ENCODE measurements at regions not wholly inside any gene's neighbourhood (a gene's known extent, or its start where the extent isn't known, plus 50 kb on each side); places are given as distances from the start of the nearest gene placed in this dataset.

GRCh38 chr4:18291256-18291655 lies 269.7 kb upstream of the LCORL start:
- DNase-seq, result no peak

- no peak for DNase-seq
Observed at GRCh38 chr4:18285357-18285756, 263.8 kb upstream of the LCORL start.

- no peak for DNase-seq
Observed at GRCh38 chr4:18278244-18278643, 256.7 kb upstream of the LCORL start.

DNA sequence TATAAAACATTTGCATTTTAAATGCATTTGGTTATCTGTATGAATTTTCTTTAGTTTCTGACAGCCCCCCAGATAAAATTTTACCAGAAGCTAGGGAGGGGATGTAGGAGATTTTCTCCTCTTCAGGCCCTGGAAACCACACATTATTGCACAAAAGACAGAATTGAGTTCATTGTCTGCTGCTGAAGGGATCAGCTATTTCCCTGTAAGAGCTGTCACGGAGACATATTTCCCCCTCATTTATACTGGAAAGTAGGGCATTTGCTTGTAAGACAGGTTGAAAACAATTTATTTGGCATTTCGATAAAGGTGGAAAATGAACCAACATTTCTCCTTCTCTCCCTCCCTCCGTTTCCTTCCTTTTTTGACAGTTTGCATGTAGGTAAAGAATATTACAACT lies 241.3 kb upstream of the LCORL start:
- DNase-seq, result no peak

- no peak for DNase-seq
Observed at GRCh38 chr4:18252052-18252451, 230.5 kb upstream of the LCORL start.

DNA sequence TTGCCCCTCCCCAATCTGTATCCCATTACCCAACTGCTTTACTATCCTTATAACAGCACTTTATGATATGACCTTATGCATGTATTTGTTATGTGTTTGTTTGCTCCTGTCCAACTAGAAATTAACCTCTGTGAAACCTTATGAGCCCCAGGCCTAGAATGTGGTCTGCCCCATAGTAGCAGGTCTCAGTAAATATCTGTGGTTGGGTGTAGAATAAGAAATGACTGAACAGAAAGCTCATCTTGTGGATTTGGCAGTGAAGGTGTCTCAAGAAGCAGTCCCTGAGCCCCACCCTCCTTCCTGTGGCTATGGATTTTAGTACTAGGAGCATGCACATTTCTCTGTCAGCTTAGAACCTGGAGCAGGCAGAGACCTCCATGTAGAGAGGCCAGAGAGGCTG lies 229.0 kb upstream of the LCORL start:
- DNase-seq, result no peak

DNA sequence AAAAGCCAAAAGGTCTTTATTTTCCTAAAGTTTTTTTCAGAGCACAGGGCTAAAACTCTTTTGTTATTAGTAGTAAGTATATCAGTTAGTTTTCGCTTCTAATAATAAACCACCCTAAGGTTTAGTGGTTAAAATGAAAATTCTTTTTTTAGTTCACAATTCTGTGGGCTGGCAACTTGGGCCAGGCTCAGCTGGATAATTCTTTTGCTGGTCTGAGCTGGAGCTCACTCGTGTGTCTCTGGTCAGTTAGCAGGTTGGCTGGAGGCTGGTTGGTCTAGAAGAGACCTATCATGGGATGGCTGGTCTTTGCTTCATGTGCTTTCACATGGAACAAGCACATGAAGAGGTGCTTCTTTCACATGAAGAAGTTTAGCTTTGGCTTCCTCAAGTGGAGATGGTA lies 227.1 kb upstream of the LCORL start:
- no peak for DNase-seq

GRCh38 chr4:18247189-18247588 lies 225.6 kb upstream of the LCORL start:
- DNase-seq, result no peak

- DNase-seq, result no peak
Observed at GRCh38 chr4:18242919-18243693, 221.6 kb upstream of the LCORL start.

DNA sequence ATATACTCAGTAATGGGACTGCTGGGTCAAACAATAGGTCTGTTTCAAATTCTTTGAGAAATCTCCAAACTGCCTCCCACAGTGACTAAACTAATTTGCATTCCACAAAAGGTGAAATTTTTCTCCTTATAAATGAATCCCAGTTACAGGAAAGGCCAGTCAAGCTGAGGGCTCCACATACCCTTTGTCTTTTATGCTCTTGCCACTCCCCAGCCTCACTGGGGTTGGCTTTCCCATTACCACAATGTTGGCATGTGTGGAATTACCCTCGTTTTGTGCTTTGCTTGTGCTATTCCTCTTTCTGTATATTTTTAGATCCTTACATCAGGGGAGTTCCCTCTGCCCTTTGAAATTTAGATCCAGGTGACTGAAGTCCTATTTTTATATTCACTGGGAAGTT lies 220.2 kb upstream of the LCORL start:
- no peak for DNase-seq

DNA sequence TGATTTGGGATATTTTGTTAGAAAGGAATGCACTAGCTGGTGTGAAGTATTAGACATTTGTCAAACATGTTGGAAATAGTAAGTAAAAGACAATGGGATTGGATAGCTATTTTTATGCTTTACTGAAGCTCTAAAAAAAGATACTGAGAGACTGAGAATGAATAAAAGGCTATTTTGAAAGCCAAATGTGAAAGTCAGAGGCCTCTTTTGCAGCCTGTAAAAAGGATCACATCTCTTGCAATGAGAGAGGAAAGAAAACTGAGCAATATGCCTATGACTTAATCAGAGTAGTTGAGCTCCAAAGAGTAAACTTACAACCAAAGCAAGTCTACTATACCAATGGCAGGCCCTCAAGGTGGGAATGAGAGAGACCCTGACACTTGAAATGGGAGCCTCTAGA lies 212.6 kb upstream of the LCORL start:
- DNase-seq, result no peak

DNA sequence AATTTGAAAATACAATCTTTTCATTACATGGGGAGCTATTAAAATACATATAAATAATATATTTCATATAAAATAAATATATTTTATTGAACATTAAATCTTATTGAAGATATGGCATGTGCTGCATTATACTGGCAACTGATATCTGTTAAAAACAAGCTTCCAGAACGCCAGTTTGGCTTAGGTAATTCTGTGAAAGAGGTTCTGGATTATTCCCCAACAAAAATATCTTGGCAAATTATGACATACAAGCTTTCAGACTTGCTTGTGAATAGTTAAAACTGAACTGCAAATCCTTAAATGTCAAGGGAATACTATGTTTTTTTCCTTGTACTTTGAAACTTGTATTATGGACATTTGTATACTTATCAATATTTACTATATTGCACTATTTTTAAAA lies 210.2 kb upstream of the LCORL start:
- DNase-seq, result no peak

DNA sequence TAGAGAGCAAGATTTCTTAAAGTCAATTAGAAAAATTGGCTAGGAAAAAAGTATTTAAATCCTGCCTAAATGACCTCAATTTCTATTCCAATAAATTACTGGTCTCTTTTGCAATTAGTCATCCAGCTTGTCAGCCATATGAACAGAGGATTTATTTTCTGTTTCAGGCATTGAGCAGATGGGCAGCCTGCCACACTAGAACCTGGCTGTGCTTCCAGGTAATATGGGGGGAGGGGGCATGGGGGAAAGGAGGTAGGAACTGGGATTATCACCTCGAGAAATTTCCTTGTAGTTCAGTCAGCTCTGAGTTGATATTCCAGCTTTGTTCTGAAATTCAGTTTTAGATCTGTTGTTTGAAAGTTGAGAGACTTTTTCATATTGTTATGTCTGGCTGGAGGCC lies 206.3 kb upstream of the LCORL start:
- DNase-seq, result no peak

DNA sequence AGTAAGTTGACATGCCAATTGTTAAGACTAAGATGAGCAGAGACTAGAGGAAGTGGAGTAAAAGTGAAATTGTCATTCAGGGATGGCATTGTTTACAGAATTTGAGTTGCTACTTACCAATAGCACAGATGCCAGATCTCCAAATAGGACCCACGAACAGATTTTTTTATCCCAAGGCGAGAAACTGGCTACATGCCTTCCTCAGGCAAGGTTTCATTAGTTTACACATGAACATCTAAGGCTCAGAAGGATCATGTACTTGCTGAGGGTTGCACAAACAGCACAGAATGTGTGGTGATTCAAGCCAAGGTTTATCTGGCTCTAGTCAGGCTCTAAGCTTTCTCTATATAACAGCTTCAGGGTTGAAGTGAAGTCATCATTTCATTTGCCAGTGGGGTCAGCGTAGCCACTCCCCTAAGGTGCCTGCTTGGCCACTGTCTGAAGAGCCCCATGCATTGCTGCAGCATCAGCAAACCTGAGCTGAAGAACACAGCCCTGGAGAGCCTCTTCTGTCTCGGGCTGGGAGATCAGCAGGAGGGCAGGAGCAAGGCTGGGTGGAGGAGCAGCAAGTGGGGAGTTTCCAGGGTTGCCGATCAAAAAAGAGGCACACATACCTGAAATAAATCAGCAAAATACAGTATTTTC lies 193.0 kb upstream of the LCORL start:
- DNase-seq, result no peak

- no peak for DNase-seq
Observed at GRCh38 chr4:18213576-18214198, 192.1 kb upstream of the LCORL start.

DNA sequence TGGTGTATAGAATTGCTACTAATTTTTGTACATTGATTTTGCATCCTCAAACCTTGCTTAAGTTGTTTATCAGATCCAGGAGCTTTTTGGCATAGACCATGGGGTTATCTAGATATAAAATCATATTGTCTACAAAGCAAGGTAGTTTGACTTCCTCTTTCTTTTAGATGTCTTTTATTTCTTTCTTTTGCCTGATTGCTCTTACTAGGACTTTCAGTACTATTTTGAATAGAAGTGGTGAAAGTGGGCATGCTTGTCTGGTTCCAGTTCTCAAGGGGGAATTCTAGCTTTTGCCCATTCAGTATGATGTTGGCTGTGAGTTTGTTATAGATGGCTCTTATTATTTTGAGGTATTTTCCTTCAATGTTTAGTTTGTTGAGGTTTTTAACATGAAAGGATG lies 187.9 kb upstream of the LCORL start:
- no peak for DNase-seq

- DNase-seq, result no peak
Observed at GRCh38 chr4:18203966-18204365, 182.4 kb upstream of the LCORL start.

GRCh38 chr4:18202486-18202885 lies 180.9 kb upstream of the LCORL start:
- DNase-seq, result no peak

DNA sequence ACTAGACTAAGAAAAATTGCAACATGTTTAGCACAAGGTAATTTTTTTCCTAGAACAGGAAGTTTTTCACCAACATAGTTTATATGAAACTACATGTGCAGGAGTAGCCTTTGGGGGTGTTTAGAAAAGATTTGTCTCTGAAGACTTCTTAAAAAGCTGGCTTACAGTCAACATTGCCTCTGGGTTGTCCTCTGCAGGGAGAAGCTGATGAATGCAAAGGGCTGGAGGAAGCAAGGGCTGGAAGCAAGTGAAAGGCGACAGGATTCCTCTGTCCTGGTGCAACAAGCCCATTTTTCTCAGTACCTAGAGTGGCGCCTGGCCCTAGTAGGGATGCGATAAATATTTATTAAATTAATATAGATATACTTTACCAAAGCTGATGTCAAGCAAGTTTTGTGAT lies 180.3 kb upstream of the LCORL start:
- DNase-seq, result no peak

- no peak for DNase-seq
Observed at GRCh38 chr4:18198653-18199052, 177.1 kb upstream of the LCORL start.

DNA sequence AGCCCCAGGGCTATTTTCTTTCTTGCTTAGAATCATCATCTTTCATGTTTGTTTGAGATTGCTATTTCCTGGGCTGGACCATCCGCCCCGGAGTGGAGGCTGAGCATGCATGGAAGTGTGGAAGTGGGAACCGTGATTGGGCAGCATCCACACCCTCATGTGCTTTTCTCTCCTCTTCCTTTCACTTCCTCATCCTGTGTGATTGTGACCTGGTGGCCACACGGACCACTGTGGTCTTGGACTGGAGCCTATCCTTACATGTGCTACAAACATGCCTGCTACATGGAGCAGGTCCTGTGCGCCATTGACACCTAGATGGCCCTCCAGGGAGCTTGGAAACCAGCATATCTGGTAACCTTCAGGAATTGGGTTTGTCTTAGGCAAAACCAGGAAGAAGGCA lies 175.9 kb upstream of the LCORL start:
- no peak for DNase-seq

- no peak for DNase-seq
Observed at GRCh38 chr4:18194278-18194677, 172.7 kb upstream of the LCORL start.

DNA sequence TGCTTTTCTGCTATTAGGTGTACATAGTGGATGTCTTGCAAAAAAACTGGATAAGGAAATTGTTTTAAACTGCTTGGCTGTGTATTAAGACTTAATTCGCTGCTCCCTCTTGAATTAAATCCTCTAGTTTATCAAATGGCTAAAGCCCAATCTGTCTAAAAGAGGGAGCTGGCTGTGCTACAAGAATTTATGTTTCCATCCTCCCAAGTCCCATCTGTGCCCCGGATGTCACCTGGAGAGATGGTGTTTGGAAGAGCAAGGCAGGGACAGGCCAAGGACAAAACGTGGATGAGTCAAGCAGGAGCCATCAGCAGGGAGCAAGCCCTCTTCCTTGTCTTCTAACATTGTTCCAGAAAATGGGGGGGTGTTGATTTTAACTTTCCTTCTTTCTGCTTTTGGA lies 171.3 kb upstream of the LCORL start:
- no peak for DNase-seq

GRCh38 chr4:18185491-18185890 lies 163.9 kb upstream of the LCORL start:
- no peak for DNase-seq

DNA sequence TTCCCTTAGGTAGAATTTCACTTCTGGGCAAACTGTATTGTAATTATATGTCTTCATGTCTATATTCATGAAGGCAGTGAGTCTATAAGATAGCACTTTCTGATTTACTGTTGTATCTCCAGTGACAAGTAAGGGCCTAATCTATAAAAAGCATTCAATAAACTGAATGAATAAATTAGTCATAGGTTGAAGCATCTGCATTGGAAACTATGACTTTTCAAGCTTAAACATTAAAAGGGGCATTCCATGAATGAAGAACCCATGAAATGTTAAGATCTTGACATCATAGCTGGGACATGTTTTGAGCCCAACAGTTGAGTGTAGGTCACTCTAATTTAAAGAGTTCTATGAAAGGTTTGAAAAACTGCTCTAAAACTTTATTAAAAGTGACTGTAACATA lies 159.3 kb upstream of the LCORL start:
- DNase-seq, result no peak
